PC-3 (cell line): ENCODE measurements at regions not wholly inside any gene's neighbourhood (a gene's known extent, or its start where the extent isn't known, plus 50 kb on each side); places are given as distances from the start of the nearest gene placed in this dataset.

Experiments used
- EZH2 ChIP-seq: fragments of 300-600 bp; sonication (generic); IDR thresholded peaks from one replicate; pipeline ENCODE4 v1.6.1; 2017; ENCODE audit warnings: antibody characterized with exemption, mild to moderate bottlenecking, low read length; ENCODE audit not compliant: unreplicated experiment
- TF ChIP-seq, protein P1 (sequence below): fragments of 300-600 bp; sonication (generic); conservative IDR thresholded peaks from 2 replicates; pipeline ENCODE4 v1.5.1; 2017; ENCODE audit warnings: antibody characterized with exemption, low read depth, mild to moderate bottlenecking, low read length

DNA sequence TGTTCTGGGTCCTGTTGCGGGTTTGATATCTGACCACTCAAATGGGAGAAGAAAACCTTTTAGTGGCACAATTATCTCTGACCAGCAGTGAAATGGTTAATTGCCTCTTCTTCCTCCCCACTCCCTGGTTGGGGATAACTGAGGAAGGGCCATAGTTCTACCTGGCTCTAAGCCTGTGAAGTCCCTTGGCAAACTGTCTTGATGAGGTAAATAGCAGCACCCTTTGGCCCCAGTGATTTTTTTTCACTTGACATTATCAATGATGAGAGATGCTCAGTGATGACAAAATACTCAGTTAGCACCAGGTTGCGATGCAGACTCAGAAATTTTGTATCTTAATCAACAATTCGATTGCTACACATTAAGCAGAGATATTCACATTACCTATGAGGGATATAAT is 515.7 kb downstream of the PSAT1 start:
- TF ChIP-seq, protein P1, sequence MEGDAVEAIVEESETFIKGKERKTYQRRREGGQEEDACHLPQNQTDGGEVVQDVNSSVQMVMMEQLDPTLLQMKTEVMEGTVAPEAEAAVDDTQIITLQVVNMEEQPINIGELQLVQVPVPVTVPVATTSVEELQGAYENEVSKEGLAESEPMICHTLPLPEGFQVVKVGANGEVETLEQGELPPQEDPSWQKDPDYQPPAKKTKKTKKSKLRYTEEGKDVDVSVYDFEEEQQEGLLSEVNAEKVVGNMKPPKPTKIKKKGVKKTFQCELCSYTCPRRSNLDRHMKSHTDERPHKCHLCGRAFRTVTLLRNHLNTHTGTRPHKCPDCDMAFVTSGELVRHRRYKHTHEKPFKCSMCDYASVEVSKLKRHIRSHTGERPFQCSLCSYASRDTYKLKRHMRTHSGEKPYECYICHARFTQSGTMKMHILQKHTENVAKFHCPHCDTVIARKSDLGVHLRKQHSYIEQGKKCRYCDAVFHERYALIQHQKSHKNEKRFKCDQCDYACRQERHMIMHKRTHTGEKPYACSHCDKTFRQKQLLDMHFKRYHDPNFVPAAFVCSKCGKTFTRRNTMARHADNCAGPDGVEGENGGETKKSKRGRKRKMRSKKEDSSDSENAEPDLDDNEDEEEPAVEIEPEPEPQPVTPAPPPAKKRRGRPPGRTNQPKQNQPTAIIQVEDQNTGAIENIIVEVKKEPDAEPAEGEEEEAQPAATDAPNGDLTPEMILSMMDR, result no peak
- TF ChIP-seq EZH2, result no peak
